HPDE6-E6E7 (cell line): ENCODE measurements at regions not wholly inside any gene's neighbourhood (a gene's known extent, or its start where the extent isn't known, plus 50 kb on each side); places are given as distances from the start of the nearest gene placed in this dataset.
A peak's percentile ranks its signal among the peaks of the same experiment; 100 is the strongest.
"Not testable (repeated sequence)": the region's sequence is repeated elsewhere in the genome, so short reads cannot be mapped to it uniquely, and the experiment has no call there.

Experiments
- DNase-seq: peaks from one replicate; pipeline ENCODE4 v3.0.0; 2011; ENCODE audit warnings: missing footprints; ENCODE audit errors: extremely low spot score

DNA sequence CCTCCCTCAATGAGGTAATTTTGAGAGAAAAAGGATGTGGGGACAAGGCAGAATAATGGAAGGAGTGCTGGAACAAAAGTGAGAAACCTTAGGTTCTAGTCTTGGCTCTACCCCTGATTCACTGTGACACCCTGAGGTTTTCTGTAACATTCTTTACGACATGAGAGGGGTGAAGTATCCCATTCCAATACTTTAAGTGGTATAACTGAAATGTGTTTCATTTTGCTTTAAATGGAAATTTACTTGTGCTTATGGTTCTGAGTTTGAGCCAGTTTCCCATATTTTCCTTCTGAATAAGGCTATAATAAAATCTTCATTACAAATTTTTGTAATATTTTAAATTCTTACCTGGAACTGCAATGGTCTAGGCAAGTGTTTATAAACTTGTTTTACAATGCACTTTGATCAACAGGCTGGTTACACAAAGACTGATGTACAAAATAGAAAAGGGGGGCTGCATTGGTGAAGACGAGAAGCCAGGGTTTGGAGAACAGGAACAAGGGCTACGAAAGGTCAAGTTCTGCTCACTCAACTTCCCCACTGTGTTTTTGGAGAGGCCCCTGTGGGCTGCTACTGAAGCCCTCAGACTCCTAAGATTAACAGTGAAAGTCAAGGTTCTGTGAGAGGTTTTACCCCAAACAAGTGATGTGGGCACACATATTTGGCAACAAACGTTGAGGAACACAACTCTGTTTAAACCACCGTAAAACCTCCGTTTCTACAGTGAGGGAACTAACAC, 171.9 kb upstream of the ELL2 start:
- DNase-seq = no peak

DNA sequence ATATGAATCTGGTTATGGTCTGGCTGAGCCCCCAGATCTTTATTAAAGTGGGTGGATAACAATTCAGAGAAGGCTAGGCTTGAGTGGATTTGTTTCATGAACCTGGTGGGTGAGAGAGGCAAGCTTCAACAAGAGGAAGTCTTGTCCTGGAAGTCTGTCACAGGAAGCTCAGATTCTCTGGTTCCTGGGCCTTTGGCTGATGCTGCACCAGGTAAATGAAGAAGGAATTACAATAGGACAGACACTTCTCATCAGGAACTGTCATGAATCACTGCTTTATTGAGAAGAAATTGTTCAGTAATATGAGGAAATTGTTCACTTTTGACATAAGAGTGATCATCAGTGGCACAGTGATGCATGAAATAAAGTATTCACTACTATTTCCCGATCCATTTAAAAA, 167.6 kb upstream of the ELL2 start:
- no peak for DNase-seq

DNA sequence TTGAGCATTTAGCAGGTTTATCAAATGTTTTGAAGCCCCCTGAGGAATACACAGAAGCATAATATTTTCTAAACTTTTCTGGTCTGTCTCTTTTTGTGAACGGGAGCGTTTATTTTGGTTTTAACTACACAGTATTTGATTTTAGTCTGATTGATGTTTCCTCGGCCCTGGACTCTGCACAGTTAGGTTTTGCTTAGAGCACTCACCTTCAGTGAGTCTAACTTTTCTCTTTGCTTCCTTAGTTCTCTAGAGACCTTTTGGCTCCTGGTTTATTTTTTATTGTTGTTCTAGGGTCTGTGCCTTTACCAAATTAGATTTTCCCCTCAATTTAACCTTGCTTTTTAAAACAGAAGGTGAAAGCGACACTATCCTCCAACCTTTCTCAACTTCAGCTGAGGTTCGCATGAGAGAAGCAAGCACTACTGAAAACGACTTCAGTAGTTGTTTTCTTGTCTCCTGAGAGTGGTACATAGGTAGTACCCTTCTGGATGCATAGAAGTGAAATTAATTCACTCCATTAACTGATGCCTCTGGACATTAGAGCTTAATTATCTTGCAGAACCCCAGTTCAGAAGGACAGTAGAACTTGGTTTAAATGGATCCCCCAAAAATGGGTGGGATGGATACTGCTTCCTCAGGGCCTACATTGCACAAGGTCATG, 166.7 kb upstream of the ELL2 start:
- no peak for DNase-seq

DNA sequence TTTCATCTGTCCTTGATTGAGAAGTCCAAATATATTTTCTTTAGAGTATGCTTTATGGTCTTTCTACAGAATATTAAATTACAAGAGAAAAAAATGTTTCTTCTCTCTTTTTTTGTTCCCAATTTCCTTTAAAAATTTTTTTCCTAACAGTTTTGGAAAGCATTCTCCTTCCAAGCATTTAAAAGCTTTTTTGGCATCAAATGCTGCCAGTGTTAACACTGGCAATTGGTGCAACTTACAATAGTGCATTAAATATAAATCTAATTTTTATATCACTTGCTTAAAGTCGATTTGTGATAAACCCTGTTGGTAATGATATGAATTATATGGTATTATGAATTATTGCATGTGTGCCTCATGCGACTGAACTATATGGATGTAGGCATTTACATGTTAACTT, 165.9 kb upstream of the ELL2 start:
- DNase-seq = no peak

GRCh38 chr5:96125231-96125891, 163.7 kb upstream of the ELL2 start:
- no peak for DNase-seq

DNA sequence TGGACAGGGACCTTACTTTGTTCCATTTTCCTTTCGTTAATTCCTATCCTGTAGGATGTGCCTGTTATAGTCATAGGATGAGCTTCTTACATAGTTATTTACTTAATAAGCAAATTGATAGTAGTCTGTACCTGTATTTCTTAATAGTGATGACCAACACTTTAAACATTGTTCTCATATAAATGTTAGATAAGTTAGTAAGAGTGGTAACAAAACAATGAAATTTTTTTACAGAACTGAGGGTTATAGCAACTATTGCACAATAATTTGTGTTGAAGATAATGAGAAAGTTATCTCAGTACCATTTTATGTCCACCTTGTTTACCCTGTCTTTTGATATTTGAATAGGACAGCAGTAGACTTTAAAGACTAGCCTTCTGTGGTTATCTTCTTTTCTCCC, 162.9 kb upstream of the ELL2 start:
- no peak for DNase-seq

GRCh38 chr5:96123418-96123817, 161.8 kb upstream of the ELL2 start:
- no peak for DNase-seq

- DNase-seq = no peak
Measured at GRCh38 chr5:96121364-96121763, 159.7 kb upstream of the ELL2 start.

- no peak for DNase-seq
Measured at GRCh38 chr5:96120120-96120519, 158.5 kb upstream of the ELL2 start.

DNA sequence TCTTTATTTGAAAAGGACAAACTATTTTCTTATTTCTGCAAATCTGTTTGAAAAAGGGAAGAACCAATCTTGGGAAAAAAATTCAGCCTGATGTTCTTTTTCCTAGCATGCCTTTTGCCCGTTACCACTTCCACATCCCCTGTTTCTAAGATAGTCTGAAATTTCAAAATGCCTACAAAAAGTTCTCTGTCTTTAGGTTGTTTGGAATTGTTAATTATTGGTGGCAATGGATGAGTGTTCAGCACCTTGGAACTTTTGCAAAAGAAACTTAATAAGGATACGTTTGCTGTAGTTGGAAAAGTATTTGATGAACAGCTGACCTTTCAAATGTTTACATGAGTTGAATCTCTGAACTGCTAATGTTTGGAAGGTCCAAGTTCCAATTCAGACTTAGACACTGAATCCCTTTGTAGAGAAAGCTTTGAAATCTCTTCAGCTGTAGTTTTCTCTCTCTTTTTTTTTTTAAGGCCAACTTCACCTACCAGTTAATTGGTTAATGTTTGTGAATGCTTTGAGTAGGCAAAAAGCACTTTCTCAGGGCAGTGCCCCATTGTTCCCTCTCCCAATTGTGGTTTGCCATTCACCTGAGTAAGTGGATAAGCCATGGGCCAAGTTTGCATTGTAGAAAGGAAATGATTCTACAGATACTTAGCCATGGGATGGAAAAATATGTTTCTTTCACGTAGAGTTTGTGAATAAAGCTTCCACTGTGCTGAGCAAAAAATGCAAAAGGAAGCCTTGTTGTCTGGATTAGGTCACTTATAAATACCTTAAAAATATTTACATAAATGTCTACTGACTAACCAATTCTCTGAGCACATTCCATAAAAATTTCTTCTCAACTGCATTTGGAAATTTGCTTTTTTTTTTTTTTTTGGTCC, 156.4 kb upstream of the ELL2 start:
- no peak for DNase-seq

DNA sequence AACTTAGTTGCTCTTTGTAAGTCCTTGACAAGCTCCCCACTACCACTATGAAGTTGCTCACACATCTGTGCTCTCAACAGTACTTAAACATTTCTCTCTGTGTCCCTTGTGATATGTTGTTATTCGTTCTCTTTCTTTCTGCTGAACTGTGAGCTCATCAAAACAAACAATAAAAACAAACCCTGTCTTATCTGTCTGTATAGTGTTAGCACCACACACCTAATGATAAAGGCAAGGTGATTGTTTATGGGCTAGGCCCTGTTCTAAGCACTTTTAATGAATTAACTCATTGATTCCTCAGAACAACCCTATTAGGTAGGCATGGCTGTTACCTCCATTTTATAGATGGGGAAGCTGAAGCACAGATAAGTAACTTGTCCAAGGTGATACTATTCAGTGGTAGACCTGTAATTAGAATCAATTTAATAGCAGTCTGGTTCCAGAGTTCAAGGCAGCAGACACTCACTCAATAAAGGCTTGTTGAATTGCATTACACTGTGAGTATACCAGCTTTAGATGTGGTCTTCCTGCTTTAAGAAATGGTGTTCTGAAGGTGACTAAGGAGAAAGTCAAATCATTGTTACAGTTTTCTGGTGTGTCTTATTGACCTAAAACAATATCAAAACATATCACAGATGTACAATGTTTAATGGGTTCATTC, 153.6 kb upstream of the ELL2 start:
- DNase-seq = no peak

GRCh38 chr5:96114736-96115135, 153.1 kb upstream of the ELL2 start:
- DNase-seq = no peak

DNA sequence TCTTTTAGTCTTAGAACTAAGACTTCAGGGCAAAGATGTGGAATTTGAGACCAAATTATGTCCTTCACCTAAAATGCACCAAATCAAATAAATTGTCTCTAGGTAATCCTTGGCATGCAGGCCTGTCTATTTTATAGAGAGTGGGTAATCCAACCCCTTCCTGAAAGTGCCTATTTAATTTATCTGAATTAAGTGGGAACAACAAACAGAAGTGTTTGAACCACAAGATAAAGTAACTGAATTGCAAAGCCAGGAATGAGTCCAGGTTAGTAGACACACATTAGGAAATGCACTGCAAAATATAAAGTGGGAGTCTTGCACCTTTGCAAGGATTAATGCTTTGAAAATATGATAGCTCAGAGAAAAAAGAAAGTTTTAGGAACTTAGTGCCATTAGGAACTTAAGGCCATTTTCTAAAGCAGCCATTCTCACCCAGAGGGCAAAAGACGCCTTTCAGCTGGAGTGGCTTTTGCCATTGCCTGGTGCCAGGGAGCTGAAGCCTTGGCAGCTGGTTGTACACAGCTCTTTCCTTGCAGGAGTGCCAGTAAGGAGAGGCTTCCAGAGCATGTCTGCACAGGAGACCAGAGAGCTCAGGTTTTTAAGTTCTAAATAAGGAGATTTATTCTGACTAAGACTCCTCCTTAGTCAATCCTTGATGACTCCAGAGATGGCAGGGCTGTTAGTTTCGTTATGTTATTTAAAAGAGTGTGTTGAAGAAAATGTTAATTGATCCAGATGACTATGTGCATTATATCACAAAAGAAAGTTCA, 151.7 kb upstream of the ELL2 start:
- peak; percentile 82 for DNase-seq

DNA sequence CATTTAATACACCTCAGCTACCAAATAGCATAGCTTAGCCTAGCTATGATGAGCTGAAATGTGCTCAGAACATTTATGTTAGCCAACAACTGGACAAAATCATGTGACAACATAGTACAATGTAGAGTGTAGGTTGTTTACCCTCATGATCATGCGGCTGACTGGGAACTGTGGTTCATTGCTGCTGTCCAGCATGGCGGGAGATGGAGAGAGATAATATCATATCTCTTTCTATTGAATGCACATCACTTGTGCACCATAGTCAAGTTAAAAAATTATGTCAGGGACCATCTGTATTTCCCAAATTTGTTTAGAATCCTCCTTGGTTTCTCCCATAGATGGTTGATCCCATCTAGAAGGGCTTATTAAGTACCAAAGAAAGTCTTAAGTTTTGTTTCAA, 151.1 kb upstream of the ELL2 start:
- no peak for DNase-seq

- DNase-seq = no peak
Measured at GRCh38 chr5:96112123-96112670, 150.5 kb upstream of the ELL2 start.

- DNase-seq = no peak
Measured at GRCh38 chr5:96111080-96111756, 149.6 kb upstream of the ELL2 start.

- no peak for DNase-seq
Measured at GRCh38 chr5:96110300-96110699, 148.6 kb upstream of the ELL2 start.

GRCh38 chr5:96108629-96109028, 147.0 kb upstream of the ELL2 start:
- DNase-seq = not testable (repeated sequence)

GRCh38 chr5:96103829-96104228, 142.2 kb upstream of the ELL2 start:
- not testable (repeated sequence) for DNase-seq
